ENCODE measurements at regions not wholly inside any gene's neighbourhood (a gene's known extent, or its start where the extent isn't known, plus 50 kb on each side); places are given as distances from the start of the nearest gene placed in this dataset.

GRCh38 chr21:26635681-26636080, 62.6 kb upstream of the CYYR1 start:
- TF ChIP-seq POLR2A (IDR thresholded peaks at IDR 0.05) = no peak
- no peak for TF ChIP-seq POLR2AphosphoS5 (IDR thresholded peaks at IDR 0.05)
- TF ChIP-seq CTCF (IDR thresholded peaks at IDR 0.05 in 8 of 11, conservative IDR thresholded peaks at IDR 0.05 in 3 of 11) = no peak
- intact Hi-C loops (cut with DNase I; ENCODE audit: low total_unique reads) = no loop called here
- Histone ChIP-seq H3K27ac (no peak overlapping the region), H3K36me3 (no peaks in the 10 kb centered on the region), H3K4me1 (no peaks in the 10 kb centered on the region), H3K27me3 (replicated peaks in 1 of 7) (no peaks in the 10 kb centered on the region), H3K9me3 (peaks cover 0 to 31% (median 24%) of the 10 kb centered on the region in 8 donors), H3K4me3 (no peak overlapping the region)
- 66 to 89% (median 75%) methylated on average over 3 of the region's 3 CpGs for WGBS, 5 donors
- DNase-seq = no peak

- no peak overlapping the region for H3K27ac ChIP-seq
- 43 to 72% (median 64%) methylated on average over 2 of the region's 2 CpGs for WGBS, 5 donors
- H3K27me3 ChIP-seq (replicated peaks in 1 of 7) = no peaks in the 10 kb centered on the region
Observed at GRCh38 chr21:26632691-26633090, 59.6 kb upstream of the CYYR1 start.

DNA sequence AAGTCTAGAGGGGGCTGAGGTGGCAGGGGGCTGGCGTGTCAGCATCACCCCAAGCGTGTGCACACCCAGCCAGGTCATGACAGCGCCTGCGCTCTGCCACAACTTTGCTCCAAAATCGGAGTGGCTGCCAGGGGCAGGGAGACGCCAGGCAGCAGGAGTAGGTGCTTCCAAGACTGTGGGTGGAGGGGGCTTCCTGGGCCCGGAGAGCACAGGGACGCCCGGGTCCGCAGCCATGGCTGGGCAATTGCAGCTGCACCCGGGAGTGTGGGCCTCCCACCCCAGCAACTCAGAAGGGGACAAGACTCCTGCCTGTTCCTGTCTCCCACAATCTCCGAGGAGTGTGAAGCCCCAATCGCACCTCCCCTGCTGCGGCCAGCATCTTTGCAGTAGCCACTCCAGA, 53.1 kb upstream of the CYYR1 start:
- TF ChIP-seq POLR2AphosphoS5 (IDR thresholded peaks at IDR 0.05) (no peak), CTCF (IDR thresholded peaks at IDR 0.05 in 8 of 11, conservative IDR thresholded peaks at IDR 0.05 in 3 of 11) (no peak), POLR2A (IDR thresholded peaks at IDR 0.05) (no peak)
- Histone ChIP-seq H3K4me1 (no peaks in the 10 kb centered on the region), H3K36me3 (no peaks in the 10 kb centered on the region), H3K4me3 (no peak overlapping the region), H3K9me3 (peaks cover 0 to 27% (median 7%) of the 10 kb centered on the region in 8 donors), H3K27me3 (replicated peaks in 1 of 7) (no peaks in the 10 kb centered on the region), H3K27ac (no peak overlapping the region)
- WGBS, 5 donors = 79 to 92% (median 90%) methylated on average over 9 to 14 of the region's 14 CpGs
- DNase-seq = no peak
- intact Hi-C loops (cut with DNase I; ENCODE audit: low total_unique reads) = no loop called here

More at GRCh38 chr21:26632691-26633090, 59.6 kb upstream of the CYYR1 start:
- H3K4me1 ChIP-seq = no peaks in the 10 kb centered on the region
- peaks cover 0 to 32% (median 25%) of the 10 kb centered on the region in 8 donors for H3K9me3 ChIP-seq
- no peak overlapping the region for H3K4me3 ChIP-seq
- no peak for DNase-seq
- TF ChIP-seq CTCF (IDR thresholded peaks at IDR 0.05 in 8 of 11, conservative IDR thresholded peaks at IDR 0.05 in 3 of 11) = no peak
- TF ChIP-seq POLR2A (IDR thresholded peaks at IDR 0.05) = no peak
- no peak for TF ChIP-seq POLR2AphosphoS5 (IDR thresholded peaks at IDR 0.05)
- no peaks in the 10 kb centered on the region for H3K36me3 ChIP-seq
- intact Hi-C loops (cut with DNase I; ENCODE audit: low total_unique reads) = no loop called here

DNA sequence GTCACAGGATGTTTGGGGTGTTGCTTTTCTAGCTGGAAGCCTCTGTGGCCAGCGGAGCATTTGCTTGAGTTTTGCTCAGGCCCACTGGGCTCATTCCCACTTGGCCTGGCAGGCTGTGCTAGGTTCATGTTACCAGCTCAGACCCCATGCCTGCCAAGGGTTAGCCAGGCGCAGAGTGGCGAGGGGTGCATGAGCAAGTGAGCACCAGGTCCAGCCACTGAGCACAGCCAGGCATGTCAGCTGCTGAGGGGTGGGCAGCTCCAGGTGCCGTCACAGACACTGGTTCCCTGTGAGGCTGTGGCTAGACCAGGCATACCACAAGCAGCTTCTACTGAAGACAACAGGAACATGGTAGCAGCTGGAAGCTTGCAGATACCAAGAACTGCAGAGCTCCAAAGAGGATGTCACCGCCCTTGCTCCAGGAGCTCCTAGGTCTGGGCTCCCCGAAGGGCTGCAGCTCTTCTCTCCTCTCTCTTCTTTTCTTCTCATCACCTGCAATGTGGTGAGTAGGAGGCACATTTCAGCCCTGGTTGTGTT, 52.0 kb upstream of the CYYR1 start:
- DNase-seq = no peak
- H3K27ac ChIP-seq = no peak overlapping the region
- TF ChIP-seq POLR2A (IDR thresholded peaks at IDR 0.05) = no peak
- no peak for TF ChIP-seq CTCF (IDR thresholded peaks at IDR 0.05 in 8 of 11, conservative IDR thresholded peaks at IDR 0.05 in 3 of 11)
- no peak for TF ChIP-seq POLR2AphosphoS5 (IDR thresholded peaks at IDR 0.05)
- WGBS, 5 donors = 51 to 80% (median 76%) methylated on average over 5 to 6 of the region's 6 CpGs
- H3K27me3 ChIP-seq (replicated peaks in 1 of 7) = no peaks in the 10 kb centered on the region
- no peaks in the 10 kb centered on the region for H3K36me3 ChIP-seq
- H3K9me3 ChIP-seq = peaks cover 0 to 21% (median 3%) of the 10 kb centered on the region in 8 donors
- intact Hi-C loops (cut with DNase I; ENCODE audit: low total_unique reads) = no loop called here
- no peak overlapping the region for H3K4me3 ChIP-seq
- H3K4me1 ChIP-seq = no peaks in the 10 kb centered on the region

All from spleen (tissue), 11 donors.